ENCODE measurements at regions not wholly inside any gene's neighbourhood (a gene's known extent, or its start where the extent isn't known, plus 50 kb on each side); places are given as distances from the start of the nearest gene placed in this dataset.
"Not testable (repeated sequence)": the region's sequence is repeated elsewhere in the genome, so short reads cannot be mapped to it uniquely, and the experiment has no call there.

GRCh38 chrX:1025413-1025812 is 187.0 kb downstream of the CRLF2 start:
- Histone ChIP-seq H3K27me3 (ENCODE audit: control insufficient read depth in 1 of 2, insufficient read depth in 2 of 2, low read length in 2 of 2) (no peaks in the 10 kb centered on the region), H3K27ac (ENCODE audit: low read depth in 1 of 2, low read length in 2 of 2) (no peak overlapping the region)

DNA sequence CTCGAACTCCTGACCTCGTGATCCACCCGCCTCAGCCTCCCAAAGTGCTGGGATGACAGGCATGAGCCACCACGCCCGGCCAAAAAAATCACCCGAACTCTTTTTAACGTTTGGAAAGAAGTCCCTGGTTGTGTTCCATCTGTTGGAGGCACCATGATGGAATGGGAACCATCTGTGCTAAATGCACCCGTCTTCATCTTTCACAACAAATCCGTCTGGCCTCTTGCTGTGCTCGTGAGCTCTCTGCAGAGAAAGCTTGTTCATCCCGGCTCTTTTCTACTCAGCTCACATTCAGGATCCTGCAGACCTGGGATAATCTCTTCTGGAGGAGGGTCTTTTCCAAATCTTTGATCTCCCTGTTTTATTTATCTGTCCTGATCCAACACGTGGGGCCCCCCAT is 188.8 kb downstream of the CRLF2 start:
- Histone ChIP-seq H3K9me3 (ENCODE audit: control insufficient read depth in 1 of 2, insufficient read depth in 1 of 2, low read length in 2 of 2) (peaks cover 9 to 36% of the 10 kb centered on the region in 2 experiments), H3K4me3 (ENCODE audit: low read length) (no peak overlapping the region), H3K36me3 (ENCODE audit: insufficient read depth, low read length) (no peaks in the 10 kb centered on the region), H3K27me3 (ENCODE audit: control insufficient read depth in 1 of 2, insufficient read depth in 2 of 2, low read length in 2 of 2) (no peaks in the 10 kb centered on the region), H3K27ac (ENCODE audit: low read depth in 1 of 2, low read length in 2 of 2) (no peak overlapping the region), H3K4me1 (ENCODE audit: insufficient read depth, low read length) (peaks cover 8% of the 10 kb centered on the region)
- Mint-ChIP-seq H3K27ac (no peak overlapping the region), H3K36me3 (ENCODE audit: low read depth) (no peaks in the 10 kb centered on the region), H3K27me3 (peaks cover 5% of the 10 kb centered on the region), H3K9me3 (no peaks in the 10 kb centered on the region), H3K4me1 (ENCODE audit: low read depth) (peaks cover 19% of the 10 kb centered on the region), H3K4me3 (no peak overlapping the region)
- ATAC-seq (ENCODE audit: poor library complexity) (no peak), DNase-seq (no peak)
- intact Hi-C loops (cut with DNase I, micrococcal nuclease): no loop called here
- TF ChIP-seq, protein P1, sequence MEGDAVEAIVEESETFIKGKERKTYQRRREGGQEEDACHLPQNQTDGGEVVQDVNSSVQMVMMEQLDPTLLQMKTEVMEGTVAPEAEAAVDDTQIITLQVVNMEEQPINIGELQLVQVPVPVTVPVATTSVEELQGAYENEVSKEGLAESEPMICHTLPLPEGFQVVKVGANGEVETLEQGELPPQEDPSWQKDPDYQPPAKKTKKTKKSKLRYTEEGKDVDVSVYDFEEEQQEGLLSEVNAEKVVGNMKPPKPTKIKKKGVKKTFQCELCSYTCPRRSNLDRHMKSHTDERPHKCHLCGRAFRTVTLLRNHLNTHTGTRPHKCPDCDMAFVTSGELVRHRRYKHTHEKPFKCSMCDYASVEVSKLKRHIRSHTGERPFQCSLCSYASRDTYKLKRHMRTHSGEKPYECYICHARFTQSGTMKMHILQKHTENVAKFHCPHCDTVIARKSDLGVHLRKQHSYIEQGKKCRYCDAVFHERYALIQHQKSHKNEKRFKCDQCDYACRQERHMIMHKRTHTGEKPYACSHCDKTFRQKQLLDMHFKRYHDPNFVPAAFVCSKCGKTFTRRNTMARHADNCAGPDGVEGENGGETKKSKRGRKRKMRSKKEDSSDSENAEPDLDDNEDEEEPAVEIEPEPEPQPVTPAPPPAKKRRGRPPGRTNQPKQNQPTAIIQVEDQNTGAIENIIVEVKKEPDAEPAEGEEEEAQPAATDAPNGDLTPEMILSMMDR (IDR thresholded peaks at IDR 0.05): no peak
- POLR2A ChIA-PET: no interaction called here
- CTCF ChIA-PET: no interaction called here

More at GRCh38 chrX:1025413-1025812, 187.0 kb downstream of the CRLF2 start:
- Mint-ChIP-seq H3K9me3 (no peaks in the 10 kb centered on the region), H3K27ac (no peak overlapping the region), H3K36me3 (ENCODE audit: low read depth) (no peaks in the 10 kb centered on the region), H3K4me3 (no peak overlapping the region), H3K4me1 (ENCODE audit: low read depth) (peaks cover 19% of the 10 kb centered on the region), H3K27me3 (peaks cover 5% of the 10 kb centered on the region)
- no peak for ATAC-seq (ENCODE audit: poor library complexity)
- TF ChIP-seq, protein P1 (IDR thresholded peaks at IDR 0.05): no peak
- Histone ChIP-seq H3K36me3 (ENCODE audit: insufficient read depth, low read length) (no peaks in the 10 kb centered on the region), H3K9me3 (ENCODE audit: control insufficient read depth in 1 of 2, insufficient read depth in 1 of 2, low read length in 2 of 2) (peaks cover 9 to 26% of the 10 kb centered on the region in 2 experiments), H3K4me1 (ENCODE audit: insufficient read depth, low read length) (peaks cover 8% of the 10 kb centered on the region), H3K4me3 (ENCODE audit: low read length) (no peak overlapping the region)
- intact Hi-C loops (cut with DNase I, micrococcal nuclease): no loop called here
- DNase-seq: no peak
- ChIA-PET CTCF (no interaction called here), POLR2A (no interaction called here)

DNA sequence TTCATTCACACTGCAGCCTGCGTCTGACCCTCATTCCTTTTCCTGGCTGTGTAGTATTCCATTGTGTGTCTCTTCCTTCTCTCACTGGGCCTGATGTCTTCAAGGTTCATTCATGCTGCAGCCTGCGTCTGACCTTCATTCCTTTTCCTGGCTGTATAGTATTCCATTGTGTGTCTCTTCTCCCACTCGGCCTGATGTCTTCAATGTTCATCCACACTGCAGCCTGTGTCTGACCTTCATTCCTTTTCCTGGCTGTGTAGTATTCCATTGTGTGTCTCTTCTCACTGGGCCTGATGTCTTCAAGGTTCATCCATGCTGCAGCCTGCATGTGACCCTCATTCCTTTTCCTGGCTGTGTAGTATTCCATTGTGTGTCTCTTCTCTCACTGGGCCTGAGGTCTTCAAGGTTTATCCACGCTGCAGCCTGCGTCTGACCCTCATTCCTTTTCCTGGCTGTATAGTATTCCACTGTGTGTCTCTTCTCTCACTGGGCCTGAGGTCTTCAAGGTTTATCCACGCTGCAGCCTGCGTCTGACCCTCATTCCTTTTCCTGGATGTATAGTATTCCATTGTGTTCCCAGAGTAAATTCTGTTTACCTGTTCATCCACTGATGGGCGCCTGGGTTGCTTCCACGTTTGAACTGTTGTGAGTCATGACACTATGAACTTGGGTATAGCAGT is 191.0 kb downstream of the CRLF2 start:
- H3K27ac Mint-ChIP-seq; H3K4me3 ChIP-seq (ENCODE audit: low read length); H3K27me3 Mint-ChIP-seq; POLR2A ChIA-PET; H3K4me3 Mint-ChIP-seq; H3K27ac ChIP-seq (ENCODE audit: low read depth in 1 of 2, low read length in 2 of 2); H3K9me3 Mint-ChIP-seq; ATAC-seq (ENCODE audit: poor library complexity); H3K27me3 ChIP-seq (ENCODE audit: control insufficient read depth in 1 of 2, insufficient read depth in 2 of 2, low read length in 2 of 2); DNase-seq; intact Hi-C loops (cut with DNase I, micrococcal nuclease); CTCF ChIA-PET; H3K4me1 Mint-ChIP-seq (ENCODE audit: low read depth); H3K36me3 Mint-ChIP-seq (ENCODE audit: low read depth); H3K4me1 ChIP-seq (ENCODE audit: insufficient read depth, low read length); H3K36me3 ChIP-seq (ENCODE audit: insufficient read depth, low read length): not testable (repeated sequence)
- peaks cover 9 to 51% of the 10 kb centered on the region in 2 experiments for H3K9me3 ChIP-seq (ENCODE audit: control insufficient read depth in 1 of 2, insufficient read depth in 1 of 2, low read length in 2 of 2)

- ChIA-PET POLR2A (no interaction called here), CTCF (no interaction called here)
- Histone ChIP-seq H3K4me3 (ENCODE audit: low read length) (no peak overlapping the region), H3K27ac (ENCODE audit: low read depth in 1 of 2, low read length in 2 of 2) (no peak overlapping the region), H3K4me1 (ENCODE audit: insufficient read depth, low read length) (peaks cover 4% of the 10 kb centered on the region), H3K36me3 (ENCODE audit: insufficient read depth, low read length) (no peaks in the 10 kb centered on the region), H3K27me3 (ENCODE audit: control insufficient read depth in 1 of 2, insufficient read depth in 2 of 2, low read length in 2 of 2) (no peaks in the 10 kb centered on the region), H3K9me3 (ENCODE audit: control insufficient read depth in 1 of 2, insufficient read depth in 1 of 2, low read length in 2 of 2) (peaks cover 9 to 49% of the 10 kb centered on the region in 2 experiments)
- H3K36me3 Mint-ChIP-seq (ENCODE audit: low read depth): no peaks in the 10 kb centered on the region
- H3K4me3 Mint-ChIP-seq: no peak overlapping the region
- no peaks in the 10 kb centered on the region for H3K27me3 Mint-ChIP-seq
- ATAC-seq (ENCODE audit: poor library complexity) (no peak), DNase-seq (no peak)
- no peaks in the 10 kb centered on the region for H3K9me3 Mint-ChIP-seq
- no peaks in the 10 kb centered on the region for H3K4me1 Mint-ChIP-seq (ENCODE audit: low read depth)
- TF ChIP-seq, protein P1 (IDR thresholded peaks at IDR 0.05): no peak
- intact Hi-C loops (cut with DNase I, micrococcal nuclease): no loop called here
- no peak overlapping the region for H3K27ac Mint-ChIP-seq
Measured at GRCh38 chrX:1020634-1021166, 191.7 kb downstream of the CRLF2 start.

- ATAC-seq (ENCODE audit: poor library complexity); H3K4me3 ChIP-seq (ENCODE audit: low read length); H3K4me3 Mint-ChIP-seq; H3K4me1 ChIP-seq (ENCODE audit: insufficient read depth, low read length); POLR2A ChIA-PET; H3K9me3 Mint-ChIP-seq; H3K36me3 ChIP-seq (ENCODE audit: insufficient read depth, low read length); H3K27me3 Mint-ChIP-seq; CTCF ChIA-PET; H3K27ac Mint-ChIP-seq; H3K27ac ChIP-seq (ENCODE audit: low read depth in 1 of 2, low read length in 2 of 2); H3K36me3 Mint-ChIP-seq (ENCODE audit: low read depth); DNase-seq; intact Hi-C loops (cut with DNase I, micrococcal nuclease); H3K27me3 ChIP-seq (ENCODE audit: control insufficient read depth in 1 of 2, insufficient read depth in 2 of 2, low read length in 2 of 2); H3K4me1 Mint-ChIP-seq (ENCODE audit: low read depth): not testable (repeated sequence)
- H3K9me3 ChIP-seq (ENCODE audit: control insufficient read depth in 1 of 2, insufficient read depth in 1 of 2, low read length in 2 of 2): peaks cover 9 to 31% of the 10 kb centered on the region in 2 experiments
Measured at GRCh38 chrX:1016926-1017325, 195.5 kb downstream of the CRLF2 start.

Data from CD4-positive, alpha-beta T cell (primary cell).